ENCODE measurements at regions not wholly inside any gene's neighbourhood (a gene's known extent, or its start where the extent isn't known, plus 50 kb on each side); places are given as distances from the start of the nearest gene placed in this dataset.

DNA sequence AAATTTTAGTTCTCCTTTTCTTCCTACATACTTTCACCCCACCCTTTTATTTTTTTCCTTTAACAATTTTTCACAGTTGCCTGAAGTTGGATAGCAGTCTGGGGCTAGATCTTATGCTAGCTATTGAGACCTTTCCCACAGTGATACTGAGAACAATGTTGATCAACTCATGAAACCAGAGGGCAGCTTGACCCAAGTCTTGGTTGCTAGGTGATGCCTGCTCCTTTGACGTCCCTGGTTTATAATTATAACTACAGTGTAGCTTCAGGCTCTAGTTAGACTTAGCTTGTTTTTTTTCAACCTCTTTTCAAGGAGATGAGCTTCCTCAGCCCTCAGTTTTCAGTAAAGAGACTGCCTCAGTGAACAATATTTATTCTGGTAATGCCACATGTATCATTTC, 648.5 kb downstream of the IRS1 start:
- no peak overlapping the region for H3K27ac ChIP-seq (replicated peaks in 1 of 4)
- H3K4me3 ChIP-seq: no peak overlapping the region
- H3K9me3 ChIP-seq: peaks cover 0 to 2% (median 0%) of the 10 kb centered on the region in 4 donors
- intact Hi-C loops (cut with DNase I): no loop called here
- no peaks in the 10 kb centered on the region for H3K4me1 ChIP-seq
- WGBS: 10% methylated on average over 1 of the region's 1 CpG
- no peaks in the 10 kb centered on the region for H3K27me3 ChIP-seq
- TF ChIP-seq, protein P1, sequence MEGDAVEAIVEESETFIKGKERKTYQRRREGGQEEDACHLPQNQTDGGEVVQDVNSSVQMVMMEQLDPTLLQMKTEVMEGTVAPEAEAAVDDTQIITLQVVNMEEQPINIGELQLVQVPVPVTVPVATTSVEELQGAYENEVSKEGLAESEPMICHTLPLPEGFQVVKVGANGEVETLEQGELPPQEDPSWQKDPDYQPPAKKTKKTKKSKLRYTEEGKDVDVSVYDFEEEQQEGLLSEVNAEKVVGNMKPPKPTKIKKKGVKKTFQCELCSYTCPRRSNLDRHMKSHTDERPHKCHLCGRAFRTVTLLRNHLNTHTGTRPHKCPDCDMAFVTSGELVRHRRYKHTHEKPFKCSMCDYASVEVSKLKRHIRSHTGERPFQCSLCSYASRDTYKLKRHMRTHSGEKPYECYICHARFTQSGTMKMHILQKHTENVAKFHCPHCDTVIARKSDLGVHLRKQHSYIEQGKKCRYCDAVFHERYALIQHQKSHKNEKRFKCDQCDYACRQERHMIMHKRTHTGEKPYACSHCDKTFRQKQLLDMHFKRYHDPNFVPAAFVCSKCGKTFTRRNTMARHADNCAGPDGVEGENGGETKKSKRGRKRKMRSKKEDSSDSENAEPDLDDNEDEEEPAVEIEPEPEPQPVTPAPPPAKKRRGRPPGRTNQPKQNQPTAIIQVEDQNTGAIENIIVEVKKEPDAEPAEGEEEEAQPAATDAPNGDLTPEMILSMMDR (IDR thresholded peaks at IDR 0.05): no peak
- TF ChIP-seq POLR2A (IDR thresholded peaks at IDR 0.05; ENCODE audit: low read depth) (no peak), POLR2AphosphoS5 (IDR thresholded peaks at IDR 0.05) (no peak), EP300 (IDR thresholded peaks at IDR 0.05) (no peak)
- no peaks in the 10 kb centered on the region for H3K36me3 ChIP-seq
- no peak for DNase-seq (ENCODE audit: extremely low spot score)

DNA sequence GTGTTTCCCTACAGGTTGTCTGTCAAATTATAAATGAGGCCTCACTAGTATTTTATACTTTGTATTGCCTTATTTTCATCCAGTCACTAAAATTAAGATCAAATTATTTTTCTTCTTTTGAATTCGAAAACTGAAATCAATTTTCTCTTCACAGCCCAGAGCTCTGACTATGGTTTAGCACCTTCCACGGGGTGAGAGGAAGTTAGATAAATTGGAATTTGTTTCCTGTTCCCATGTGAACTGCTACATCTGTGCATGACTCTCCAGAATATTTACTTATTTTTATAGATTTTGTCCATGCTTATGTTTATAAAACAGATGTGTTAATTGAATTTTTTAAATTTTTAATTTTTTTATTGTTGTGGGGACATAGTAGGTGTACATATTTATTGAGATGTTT, 656.5 kb downstream of the IRS1 start:
- no peak overlapping the region for H3K27ac ChIP-seq (replicated peaks in 1 of 4)
- intact Hi-C loops (cut with DNase I): no loop called here
- DNase-seq (ENCODE audit: extremely low spot score): no peak
- no peak for TF ChIP-seq POLR2A (IDR thresholded peaks at IDR 0.05; ENCODE audit: low read depth)
- TF ChIP-seq EP300 (IDR thresholded peaks at IDR 0.05): no peak
- no peak for TF ChIP-seq POLR2AphosphoS5 (IDR thresholded peaks at IDR 0.05)
- TF ChIP-seq, protein P1 (IDR thresholded peaks at IDR 0.05): no peak
- no peaks in the 10 kb centered on the region for H3K4me1 ChIP-seq
- no peaks in the 10 kb centered on the region for H3K27me3 ChIP-seq
- H3K36me3 ChIP-seq: no peaks in the 10 kb centered on the region
- WGBS: 62% methylated on average over 2 of the region's 2 CpGs
- H3K9me3 ChIP-seq: peaks cover 0 to 2% (median 0%) of the 10 kb centered on the region in 4 donors
- H3K4me3 ChIP-seq: no peak overlapping the region

DNA sequence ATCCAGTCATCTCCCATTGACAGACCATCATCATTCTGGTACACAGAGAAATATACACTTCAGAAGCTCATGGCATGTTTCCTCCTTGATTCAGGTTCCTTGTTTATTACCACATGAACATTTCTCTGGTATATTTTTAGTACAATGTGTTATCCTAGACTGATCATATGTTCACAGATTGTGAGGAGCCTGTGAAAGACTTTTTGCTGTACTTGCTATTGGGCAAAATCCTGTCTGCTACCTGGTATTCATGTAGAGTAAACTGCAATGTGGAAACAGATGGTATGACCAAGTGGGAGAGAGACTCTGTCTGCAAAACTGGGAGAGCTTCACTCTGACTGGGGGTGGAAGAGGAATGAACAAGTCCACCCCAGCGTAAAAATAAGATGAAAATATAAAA, 657.2 kb downstream of the IRS1 start:
- H3K4me3 ChIP-seq: no peak overlapping the region
- TF ChIP-seq, protein P1 (IDR thresholded peaks at IDR 0.05): no peak
- TF ChIP-seq POLR2A (IDR thresholded peaks at IDR 0.05; ENCODE audit: low read depth): no peak
- TF ChIP-seq EP300 (IDR thresholded peaks at IDR 0.05): no peak
- no peak for TF ChIP-seq POLR2AphosphoS5 (IDR thresholded peaks at IDR 0.05)
- H3K9me3 ChIP-seq: no peaks in the 10 kb centered on the region
- no peaks in the 10 kb centered on the region for H3K36me3 ChIP-seq
- WGBS: 95% methylated on average over 1 of the region's 1 CpG
- DNase-seq (ENCODE audit: extremely low spot score): no peak
- no peaks in the 10 kb centered on the region for H3K4me1 ChIP-seq
- no peaks in the 10 kb centered on the region for H3K27me3 ChIP-seq
- no peak overlapping the region for H3K27ac ChIP-seq (replicated peaks in 1 of 4)
- intact Hi-C loops (cut with DNase I): no loop called here

DNA sequence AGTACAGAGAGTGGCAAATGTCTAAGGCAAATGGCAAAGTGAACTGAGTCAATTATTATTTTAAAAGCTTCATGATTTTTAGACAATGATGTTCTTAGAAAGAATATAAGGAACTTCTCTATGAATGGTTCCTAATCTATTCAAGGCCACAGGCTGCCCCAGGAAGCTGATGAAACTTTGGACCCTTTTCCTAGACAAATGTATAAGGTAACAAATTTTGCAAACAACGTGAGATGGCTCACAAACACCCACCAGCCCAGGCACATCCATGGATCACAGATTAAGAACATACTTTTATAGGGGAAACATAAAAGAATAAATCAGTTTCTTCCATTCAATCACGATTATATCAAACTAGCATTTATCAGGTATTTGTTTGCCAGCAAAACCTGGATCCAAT, 659.0 kb downstream of the IRS1 start:
- H3K4me1 ChIP-seq: no peaks in the 10 kb centered on the region
- no peak for TF ChIP-seq EP300 (IDR thresholded peaks at IDR 0.05)
- no peak for TF ChIP-seq POLR2A (IDR thresholded peaks at IDR 0.05; ENCODE audit: low read depth)
- TF ChIP-seq, protein P1 (IDR thresholded peaks at IDR 0.05): no peak
- no peak for TF ChIP-seq POLR2AphosphoS5 (IDR thresholded peaks at IDR 0.05)
- H3K4me3 ChIP-seq: no peak overlapping the region
- DNase-seq (ENCODE audit: extremely low spot score): no peak
- H3K36me3 ChIP-seq: no peaks in the 10 kb centered on the region
- H3K27ac ChIP-seq (replicated peaks in 1 of 4): no peak overlapping the region
- intact Hi-C loops (cut with DNase I): no loop called here
- 84% methylated on average over 2 of the region's 2 CpGs for WGBS
- no peaks in the 10 kb centered on the region for H3K9me3 ChIP-seq
- H3K27me3 ChIP-seq: no peaks in the 10 kb centered on the region

DNA sequence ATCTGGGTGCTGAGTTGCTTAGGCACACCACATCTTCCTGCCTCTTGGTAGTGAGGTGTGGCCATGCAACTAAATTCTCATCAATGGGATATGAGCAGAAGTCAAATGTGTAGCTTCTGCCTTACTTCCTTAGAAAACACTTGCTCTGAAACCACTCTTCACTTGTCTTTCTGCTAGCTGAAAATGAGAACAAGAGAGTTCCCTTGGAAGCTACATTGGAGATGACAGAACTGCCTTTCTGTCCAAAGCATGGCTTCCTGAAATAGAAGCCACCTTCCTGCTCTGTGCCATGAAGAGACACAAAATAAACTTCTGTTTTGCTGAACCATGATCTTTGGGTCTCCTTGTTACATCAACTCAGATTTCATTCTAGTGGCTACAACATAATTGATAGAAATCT, 659.9 kb downstream of the IRS1 start:
- no peak overlapping the region for H3K27ac ChIP-seq (replicated peaks in 1 of 4)
- no peaks in the 10 kb centered on the region for H3K9me3 ChIP-seq
- intact Hi-C loops (cut with DNase I): no loop called here
- TF ChIP-seq EP300 (IDR thresholded peaks at IDR 0.05): no peak
- no peak for TF ChIP-seq POLR2A (IDR thresholded peaks at IDR 0.05; ENCODE audit: low read depth)
- TF ChIP-seq POLR2AphosphoS5 (IDR thresholded peaks at IDR 0.05): no peak
- TF ChIP-seq, protein P1 (IDR thresholded peaks at IDR 0.05): no peak
- H3K4me3 ChIP-seq: no peak overlapping the region
- no peak for DNase-seq (ENCODE audit: extremely low spot score)
- H3K36me3 ChIP-seq: no peaks in the 10 kb centered on the region
- no peaks in the 10 kb centered on the region for H3K4me1 ChIP-seq
- H3K27me3 ChIP-seq: no peaks in the 10 kb centered on the region

Measured in esophagus muscularis mucosa (tissue), 4 donors.